Mesendoderm (in vitro differentiated cells): ENCODE measurements at regions not wholly inside any gene's neighbourhood (a gene's known extent, or its start where the extent isn't known, plus 50 kb on each side); places are given as distances from the start of the nearest gene placed in this dataset.
"Not testable (repeated sequence)": the region's sequence is repeated elsewhere in the genome, so short reads cannot be mapped to it uniquely, and the experiment has no call there.

Source experiments
- DNase-seq: peaks from one replicate; pipeline ENCODE4 v3.0.0; 2013
- H2AK5ac ChIP-seq: 2 replicates; pipeline ENCODE4 v1.6.1; 2013; ENCODE audit warnings: low read length, inconsistent platforms
- H2BK120ac ChIP-seq: 2 replicates; pipeline ENCODE4 v1.6.1; 2013; ENCODE audit warnings: low read depth, mild to moderate bottlenecking, low read length, moderate library complexity, mixed read lengths
- H2BK15ac ChIP-seq: replicated peaks from 2 replicates; pipeline ENCODE4 v1.6.1; 2013; ENCODE audit warnings: low read depth, mild to moderate bottlenecking, moderate library complexity
- H2BK5ac ChIP-seq: 2 replicates; pipeline ENCODE4 v1.6.1; 2013; ENCODE audit warnings: low read length, inconsistent platforms
- H3K18ac ChIP-seq: 2 replicates; pipeline ENCODE4 v1.6.1; 2013; ENCODE audit warnings: mild to moderate bottlenecking, low read length, mixed read lengths
- H3K23ac ChIP-seq: one replicate; pipeline ENCODE4 v1.6.1; 2013; ENCODE audit warnings: low read length
- H3K27ac ChIP-seq: 2 replicates; pipeline ENCODE4 v1.5.1; 2013; ENCODE audit warnings: low read depth, mild to moderate bottlenecking, inconsistent platforms, low read length, moderate library complexity
- H3K27me3 ChIP-seq: 2 replicates; pipeline ENCODE4 v1.6.1; 2013; ENCODE audit warnings: low read length, control low read depth, mild to moderate bottlenecking, inconsistent platforms; ENCODE audit not compliant: insufficient read depth, poor library complexity
- H3K36me3 ChIP-seq: 2 replicates; pipeline ENCODE4 v1.6.1; 2013; ENCODE audit warnings: low read length, inconsistent platforms; ENCODE audit not compliant: control insufficient read depth, insufficient read depth
- H3K4ac ChIP-seq: one replicate; pipeline ENCODE4 v1.6.1; 2013; ENCODE audit warnings: low read depth, mild to moderate bottlenecking, low read length, moderate library complexity
- H3K4me1 ChIP-seq: 2 replicates; pipeline ENCODE4 v1.6.1; 2013; ENCODE audit warnings: low read depth, low read length, inconsistent platforms; ENCODE audit not compliant: control insufficient read depth
- H3K4me2 ChIP-seq: 2 replicates; pipeline ENCODE4 v1.6.1; 2013; ENCODE audit warnings: low read length
- H3K4me3 ChIP-seq: 2 replicates; pipeline ENCODE4 v1.5.1; 2013; ENCODE audit warnings: mild to moderate bottlenecking, low read length
- H3K56ac ChIP-seq: one replicate; pipeline ENCODE4 v1.6.1; 2013; ENCODE audit warnings: low read length
- H3K79me1 ChIP-seq: 2 replicates; pipeline ENCODE4 v1.6.1; 2013; ENCODE audit warnings: low read length, inconsistent platforms
- H3K79me2 ChIP-seq: 2 replicates; pipeline ENCODE4 v1.6.1; 2013; ENCODE audit warnings: mild to moderate bottlenecking, low read length; ENCODE audit not compliant: control insufficient read depth, insufficient read depth
- H3K9ac ChIP-seq: 2 replicates; pipeline ENCODE4 v1.6.1; 2013; ENCODE audit warnings: low read length, inconsistent platforms
- H4K5ac ChIP-seq: one replicate; pipeline ENCODE4 v1.6.1; 2013; ENCODE audit warnings: low read length
- H4K8ac ChIP-seq: one replicate; pipeline ENCODE4 v1.6.1; 2013; ENCODE audit warnings: low read depth, mild to moderate bottlenecking, control low read depth, low read length, moderate library complexity
- WGBS: extraction: QIAGEN DNeasy Blood & Tissue Kit; methylation state at CpG from one replicate; pipeline ENCODE4 v1.1.7; 2013; ENCODE audit warnings: low lambda C conversion rate, missing lambda C conversion rate; ENCODE audit not compliant: insufficient coverage; ENCODE audit errors: extremely low coverage; 5-methylcytosine and 5-hydroxymethylcytosine counted together

GRCh38 chr5:91757383-91757782 lies 374.3 kb upstream of the ARRDC3 start:
- H3K23ac ChIP-seq, H3K4me3 ChIP-seq, H3K4ac ChIP-seq, H2BK5ac ChIP-seq, H3K27me3 ChIP-seq, H4K8ac ChIP-seq, H3K27ac ChIP-seq, H3K4me1 ChIP-seq, H3K79me2 ChIP-seq, H2BK120ac ChIP-seq, H3K4me2 ChIP-seq, H3K9ac ChIP-seq, H2BK15ac ChIP-seq, H3K56ac ChIP-seq, H4K5ac ChIP-seq, H3K36me3 ChIP-seq, H2AK5ac ChIP-seq, H3K79me1 ChIP-seq, DNase-seq, H3K18ac ChIP-seq: not testable (repeated sequence)
- no CpG with 5 or more reads among the region's 4 CpGs for WGBS

- no peaks in the 10 kb centered on the region for H3K79me1 ChIP-seq
- no CpG with 5 or more reads among the region's 1 CpG for WGBS
Observed at GRCh38 chr5:91754990-91755389, 371.9 kb upstream of the ARRDC3 start.

GRCh38 chr5:91744470-91744869 lies 361.4 kb upstream of the ARRDC3 start:
- H3K79me1 ChIP-seq, H3K4me1 ChIP-seq, H3K56ac ChIP-seq, H3K27me3 ChIP-seq, H4K8ac ChIP-seq, H2BK5ac ChIP-seq, H3K79me2 ChIP-seq, H3K23ac ChIP-seq, H2BK120ac ChIP-seq, H3K36me3 ChIP-seq, H3K4ac ChIP-seq, H3K18ac ChIP-seq, H3K4me3 ChIP-seq, H4K5ac ChIP-seq, H2BK15ac ChIP-seq, H3K9ac ChIP-seq, H3K4me2 ChIP-seq, H2AK5ac ChIP-seq: not testable (repeated sequence)
- DNase-seq: peak; percentile 83
- peak overlapping the region; percentile 81 for H3K27ac ChIP-seq
- no CpG with 5 or more reads among the region's 5 CpGs for WGBS

More at GRCh38 chr5:91754990-91755389, 371.9 kb upstream of the ARRDC3 start:
- Histone ChIP-seq H3K79me2 (no peaks in the 10 kb centered on the region), H2BK120ac (no peak overlapping the region), H3K4me2 (no peak overlapping the region), H2BK5ac (no peak overlapping the region), H3K4me3 (no peak overlapping the region), H3K56ac (no peak overlapping the region), H2BK15ac (no peak overlapping the region), H3K36me3 (no peaks in the 10 kb centered on the region), H3K9ac (no peak overlapping the region), H3K18ac (no peak overlapping the region), H4K5ac (no peak overlapping the region), H3K27me3 (no peaks in the 10 kb centered on the region), H3K4ac (no peak overlapping the region), H3K4me1 (no peaks in the 10 kb centered on the region), H2AK5ac (no peak overlapping the region), H4K8ac (no peak overlapping the region), H3K27ac (no peak overlapping the region), H3K23ac (no peak overlapping the region)
- DNase-seq: no peak

- no peak overlapping the region for H3K4me3 ChIP-seq
- DNase-seq: no peak
- H3K9ac ChIP-seq: no peak overlapping the region
- H3K4me1 ChIP-seq: peaks cover 2% of the 10 kb centered on the region
- H3K36me3 ChIP-seq: no peaks in the 10 kb centered on the region
- no peak overlapping the region for H3K4ac ChIP-seq
- no peak overlapping the region for H3K4me2 ChIP-seq
- peak overlapping the region; percentile 4 for H3K56ac ChIP-seq
- no peak overlapping the region for H2BK120ac ChIP-seq
- H3K27ac ChIP-seq: no peak overlapping the region
- H3K23ac ChIP-seq: no peak overlapping the region
- H4K8ac ChIP-seq: no peak overlapping the region
- no peak overlapping the region for H2BK15ac ChIP-seq
- H3K18ac ChIP-seq: peak overlapping the region; percentile 7
- no peaks in the 10 kb centered on the region for H3K27me3 ChIP-seq
- H3K79me1 ChIP-seq: no peaks in the 10 kb centered on the region
- H3K79me2 ChIP-seq: no peaks in the 10 kb centered on the region
- H4K5ac ChIP-seq: no peak overlapping the region
- no peak overlapping the region for H2BK5ac ChIP-seq
- no peak overlapping the region for H2AK5ac ChIP-seq
- no CpG with 5 or more reads among the region's 3 CpGs for WGBS
Observed at GRCh38 chr5:91742550-91742949, 359.4 kb upstream of the ARRDC3 start.

- DNase-seq: no peak
- no CpG with 5 or more reads among the region's 7 CpGs for WGBS
- H3K27ac ChIP-seq: no peak overlapping the region
Observed at GRCh38 chr5:91741764-91742505, 358.8 kb upstream of the ARRDC3 start.

GRCh38 chr5:91730026-91730425 lies 346.9 kb upstream of the ARRDC3 start:
- Histone ChIP-seq H4K8ac (no peak overlapping the region), H2BK15ac (no peak overlapping the region), H4K5ac (no peak overlapping the region), H3K23ac (no peak overlapping the region), H3K27ac (no peak overlapping the region), H3K9ac (no peak overlapping the region), H3K18ac (no peak overlapping the region), H3K4ac (no peak overlapping the region), H3K36me3 (no peaks in the 10 kb centered on the region), H3K79me1 (no peaks in the 10 kb centered on the region), H2BK120ac (no peak overlapping the region), H3K27me3 (no peaks in the 10 kb centered on the region), H3K79me2 (no peaks in the 10 kb centered on the region), H3K4me1 (peaks cover 2% of the 10 kb centered on the region), H3K56ac (no peak overlapping the region), H2BK5ac (no peak overlapping the region), H2AK5ac (no peak overlapping the region), H3K4me3 (no peak overlapping the region), H3K4me2 (no peak overlapping the region)
- no CpG with 5 or more reads among the region's 1 CpG for WGBS
- DNase-seq: no peak

More at GRCh38 chr5:91741764-91742505, 358.8 kb upstream of the ARRDC3 start:
- Histone ChIP-seq H3K23ac (no peak overlapping the region), H3K4me3 (no peak overlapping the region), H3K9ac (no peak overlapping the region), H3K4ac (peak overlapping the region; percentile 91), H3K4me1 (peaks cover 2% of the 10 kb centered on the region), H3K18ac (peak overlapping the region; percentile 97), H4K8ac (no peak overlapping the region), H2BK15ac (peak overlapping the region; percentile 92), H3K4me2 (no peak overlapping the region), H2AK5ac (no peak overlapping the region), H2BK120ac (peak overlapping the region; percentile 45), H3K36me3 (no peaks in the 10 kb centered on the region), H2BK5ac (no peak overlapping the region), H3K79me2 (no peaks in the 10 kb centered on the region), H3K79me1 (no peaks in the 10 kb centered on the region), H4K5ac (no peak overlapping the region), H3K27me3 (no peaks in the 10 kb centered on the region), H3K56ac (no peak overlapping the region)
